HepG2 (cell line): ENCODE measurements at regions not wholly inside any gene's neighbourhood (a gene's known extent, or its start where the extent isn't known, plus 50 kb on each side); places are given as distances from the start of the nearest gene placed in this dataset.

Experiments used
- BCL3 ChIP-seq: sonication (generic); formaldehyde crosslinking; IDR thresholded peaks from 2 replicates; pipeline ENCODE4 v1.5.1; 2020; ENCODE audit warnings: mild to moderate bottlenecking, missing genetic modification reagents, moderate library complexity
- BHLHE40 ChIP-seq: IDR thresholded peaks from 2 replicates; pipeline ENCODE4 v1.6.1; 2011; ENCODE audit warnings: low read length, improper control_type of control experiment
- CTCF ChIP-seq: sonication (generic); formaldehyde crosslinking; IDR thresholded peaks from 2 replicates; pipeline ENCODE4 v1.5.0; 2020; ENCODE audit warnings: mild to moderate bottlenecking, missing genetic modification reagents, moderate library complexity
- FOXJ3 ChIP-seq: sonication (generic); formaldehyde crosslinking; IDR thresholded peaks from 2 replicates; pipeline ENCODE4 v1.4.0; 2020; ENCODE audit warnings: missing genetic modification reagents, mild to moderate bottlenecking, borderline replicate concordance
- GATAD2A ChIP-seq: IDR thresholded peaks from 2 replicates; pipeline ENCODE4 v1.6.1; 2016
- POLR2A ChIP-seq, 2 experiments: IDR thresholded peaks; 2 replicates each; pipeline ENCODE4 v1.6.1; 2011; ENCODE audit warnings: low read depth in 2 of 2, low read length in 2 of 2, mild to moderate bottlenecking in 1 of 2, moderate library complexity in 1 of 2; ENCODE audit not compliant: insufficient read depth in 1 of 2
- POLR2AphosphoS5 ChIP-seq: IDR thresholded peaks from 2 replicates; pipeline ENCODE4 v1.6.1; 2012; ENCODE audit warnings: low read depth, low read length
- REXO4 ChIP-seq: sonication (generic); formaldehyde crosslinking; IDR thresholded peaks from 2 replicates; pipeline ENCODE4 v1.8.0; 2022; ENCODE audit warnings: missing genetic modification reagents, mild to moderate bottlenecking, borderline replicate concordance
- RNF219 ChIP-seq: sonication (generic); formaldehyde crosslinking; IDR thresholded peaks from 2 replicates; pipeline ENCODE4 v1.5.0; 2020; ENCODE audit warnings: mild to moderate bottlenecking, missing genetic modification reagents
- USF2 ChIP-seq, 2 experiments: sonication (generic) in 1 of 2; formaldehyde crosslinking in 1 of 2; IDR thresholded peaks; 2 replicates each; pipeline versions ENCODE4 v1.5.1 to v1.6.1; 2011 to 2020; ENCODE audit warnings: borderline replicate concordance in 1 of 2, low read depth in 1 of 2, low read length in 1 of 2, mild to moderate bottlenecking in 1 of 2, missing genetic modification reagents in 1 of 2, moderate library complexity in 1 of 2
- ZC3H4 ChIP-seq: sonication (generic); formaldehyde crosslinking; IDR thresholded peaks from 2 replicates; pipeline ENCODE4 v1.4.0; 2020; ENCODE audit warnings: missing genetic modification reagents, borderline replicate concordance

GRCh38 chr4:100130491-100130890 lies 59.8 kb downstream of the DDIT4L start:
- TF ChIP-seq USF2 (IDR thresholded peaks at IDR 0.05; ENCODE audit: low read depth, low read length) (no peak), USF2 (CRISPR knock-in tag; IDR thresholded peaks at IDR 0.05; ENCODE audit: borderline replicate concordance) (no peak), BHLHE40 (no peak), REXO4 (CRISPR knock-in tag) (no peak), GATAD2A (CRISPR knock-in tag) (no peak), POLR2A (IDR thresholded peaks at IDR 0.05; ENCODE audit: insufficient read depth in 1 of 2, low read depth in 2 of 2, low read length in 2 of 2) (no peak), CTCF (no peak), ZC3H4 (no peak), RNF219 (no peak), POLR2AphosphoS5 (no peak), BCL3 (no peak), FOXJ3 (no peak)
